Tongue (tissue), 1 donor: ENCODE measurements at regions not wholly inside any gene's neighbourhood (a gene's known extent, or its start where the extent isn't known, plus 50 kb on each side); places are given as distances from the start of the nearest gene placed in this dataset.
"Not testable (repeated sequence)": the region's sequence is repeated elsewhere in the genome, so short reads cannot be mapped to it uniquely, and the experiment has no call there.

ENCODE experiments used
- DNase-seq: peaks from one replicate; pipeline ENCODE4 v3.0.0-alpha.2; 2015

- peak; percentile 67 for DNase-seq
Observed at GRCh38 chr6:6412700-6413099, 92.2 kb upstream of the F13A1 start.

DNA sequence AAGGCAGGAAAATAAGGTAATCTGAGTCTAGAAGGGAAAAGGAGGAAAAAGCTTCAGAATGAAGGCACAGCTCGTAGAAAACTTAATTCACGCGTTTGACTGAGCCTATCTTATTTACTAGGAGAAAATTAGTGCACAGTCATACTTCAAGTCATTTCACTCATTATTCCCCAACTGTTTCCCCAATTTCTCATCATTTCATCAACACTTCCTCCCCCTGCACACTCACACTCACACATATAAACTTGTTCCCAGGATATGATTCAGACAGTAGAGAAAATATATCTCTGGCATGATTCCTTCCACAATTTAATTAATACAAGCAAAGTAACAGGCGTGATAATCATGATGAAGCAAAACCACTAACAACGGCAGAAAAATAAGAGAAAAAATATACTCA is 94.5 kb upstream of the F13A1 start:
- no peak for DNase-seq

- DNase-seq: no peak
Observed at GRCh38 chr6:6417475-6417874, 97.0 kb upstream of the F13A1 start.

GRCh38 chr6:6418421-6418820 is 98.0 kb upstream of the F13A1 start:
- no peak for DNase-seq

GRCh38 chr6:6420107-6420506 is 99.6 kb upstream of the F13A1 start:
- peak; percentile 59 for DNase-seq

- no peak for DNase-seq
Observed at GRCh38 chr6:6434151-6434550, 113.7 kb upstream of the F13A1 start.

DNA sequence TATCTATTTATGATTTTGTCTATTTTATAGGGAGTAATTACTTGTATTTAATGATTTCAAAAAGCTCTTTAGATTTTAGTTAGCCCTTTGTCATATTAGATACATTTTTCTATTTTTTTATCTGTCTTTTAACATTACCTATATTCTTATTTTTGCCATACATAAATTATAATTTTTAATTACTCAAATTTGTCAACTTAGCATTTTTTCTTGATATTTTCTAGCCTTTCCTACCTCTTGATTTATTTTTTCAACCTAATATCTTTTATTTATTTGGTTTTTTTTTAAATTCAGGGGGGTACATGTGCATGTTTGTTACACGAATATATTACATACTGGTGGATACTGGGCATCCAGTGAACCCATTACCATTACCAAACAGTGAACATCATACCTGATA is 114.3 kb upstream of the F13A1 start:
- no peak for DNase-seq

GRCh38 chr6:6436366-6436765 is 115.9 kb upstream of the F13A1 start:
- DNase-seq: no peak

GRCh38 chr6:6436946-6437345 is 116.5 kb upstream of the F13A1 start:
- peak; percentile 16 for DNase-seq

DNA sequence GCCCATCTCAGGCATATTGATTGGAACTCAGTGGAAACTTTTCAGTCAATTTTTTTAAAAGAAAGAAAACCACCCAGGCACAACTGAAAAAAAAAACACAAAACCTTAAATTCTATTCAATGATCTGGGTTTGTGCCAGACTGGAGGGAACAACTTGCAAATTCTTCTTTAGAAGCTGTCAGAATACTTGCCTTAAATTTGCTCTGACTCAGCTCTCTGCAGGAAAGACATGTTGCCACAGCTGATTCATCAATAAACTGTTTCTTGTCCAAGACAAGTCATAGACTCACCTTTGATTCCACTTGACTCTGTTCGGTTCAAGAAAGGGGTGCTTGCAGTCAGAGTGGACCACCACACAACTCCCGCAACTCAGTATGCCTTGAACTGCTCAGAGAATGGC is 117.8 kb upstream of the F13A1 start:
- no peak for DNase-seq

- DNase-seq: no peak
Observed at GRCh38 chr6:6439778-6440177, 119.3 kb upstream of the F13A1 start.

DNA sequence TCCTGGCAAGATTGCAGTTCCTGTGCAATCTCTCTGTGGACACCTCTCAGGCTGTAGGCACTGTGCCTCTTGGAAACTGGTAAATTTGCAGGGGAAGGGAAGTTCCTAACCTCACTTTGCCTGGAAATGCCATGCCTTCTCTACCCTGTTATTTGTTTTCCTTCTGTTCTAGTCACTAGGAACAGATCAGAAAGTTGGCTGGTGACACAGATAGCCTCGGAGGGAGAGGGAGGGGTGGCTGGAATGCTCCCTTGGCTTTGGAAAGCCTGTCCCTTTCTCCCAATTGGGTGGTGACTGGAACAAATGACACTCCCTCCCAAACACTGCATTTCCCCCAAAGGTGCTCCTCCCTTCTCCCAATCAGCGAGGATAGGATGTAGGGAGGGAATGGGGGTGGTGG is 131.5 kb upstream of the F13A1 start:
- DNase-seq: no peak

GRCh38 chr6:6453186-6453585 is 132.7 kb upstream of the F13A1 start:
- DNase-seq: no peak

DNA sequence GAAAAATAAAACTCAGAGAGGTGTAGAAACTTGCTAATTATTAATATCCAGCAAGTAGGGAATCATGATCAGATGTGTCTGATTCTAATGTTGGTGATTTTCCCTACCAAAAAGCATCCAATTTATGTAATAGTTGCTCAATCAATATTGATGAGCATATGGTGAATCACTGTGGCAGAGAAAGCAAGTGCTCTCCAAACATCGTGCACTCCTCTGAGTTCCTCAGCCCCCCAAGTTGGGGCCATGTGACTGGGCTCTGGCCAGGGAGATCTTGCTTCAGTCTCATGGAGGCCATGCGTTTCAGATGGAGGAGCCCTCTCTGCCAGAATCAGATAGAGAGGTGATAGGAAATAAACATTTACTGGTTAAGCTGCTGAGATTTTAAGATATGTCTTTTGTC is 133.2 kb upstream of the LY86 start:
- no peak for DNase-seq

DNA sequence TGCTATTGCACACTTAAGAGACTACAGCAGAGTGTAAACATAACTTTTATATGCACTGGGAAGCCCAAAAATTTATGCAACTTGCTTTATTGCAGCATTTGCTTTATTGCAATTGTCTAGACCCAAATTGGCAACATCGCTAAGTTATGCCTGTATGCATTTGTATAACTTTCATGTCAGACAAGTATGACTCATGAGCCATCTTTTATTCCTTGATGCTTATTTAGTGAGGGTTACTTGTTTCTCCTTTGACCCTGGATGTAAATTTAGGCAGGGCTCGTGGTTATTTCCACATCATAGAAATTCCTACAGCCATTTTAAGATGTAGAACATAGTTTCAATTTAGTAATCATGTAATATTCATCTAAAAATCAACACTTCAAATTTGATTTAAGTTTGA is 130.3 kb upstream of the LY86 start:
- DNase-seq: no peak

DNA sequence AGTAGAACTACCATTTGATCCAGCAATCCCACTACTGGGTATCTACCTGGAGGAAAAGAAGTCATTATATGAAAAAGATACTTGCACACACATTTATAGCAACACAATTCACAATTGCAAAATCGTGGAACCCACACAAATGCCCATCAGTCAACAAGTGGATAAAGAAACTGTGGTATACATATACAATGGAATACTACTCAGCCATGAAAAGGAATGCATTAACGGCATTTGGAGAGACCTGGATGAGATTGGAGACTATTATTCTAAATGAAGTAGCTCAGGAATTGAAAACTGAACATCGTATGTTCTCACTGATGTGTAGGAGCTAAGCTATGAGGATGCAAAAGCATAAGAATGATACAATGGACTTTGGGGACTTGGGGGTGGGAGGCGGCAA is 128.6 kb upstream of the LY86 start:
- not testable (repeated sequence) for DNase-seq

DNA sequence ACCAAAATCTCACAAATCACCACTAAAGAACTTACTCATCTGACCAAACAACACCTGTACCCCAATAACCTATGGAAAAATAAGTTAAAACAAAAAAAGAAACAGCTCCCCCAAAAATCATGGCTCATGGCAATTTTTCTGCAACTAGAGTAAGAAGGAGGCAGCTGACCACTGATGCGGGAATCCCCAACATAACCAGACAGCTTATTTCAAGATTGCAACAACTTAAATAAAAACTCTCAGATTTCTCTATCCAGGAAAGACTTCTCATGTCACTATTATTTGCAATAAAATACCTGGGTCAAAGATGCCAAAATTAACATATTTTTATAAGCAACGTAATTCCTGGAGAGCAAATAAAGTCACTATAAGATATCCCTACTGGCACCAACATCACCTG is 128.1 kb upstream of the LY86 start:
- DNase-seq: no peak

DNA sequence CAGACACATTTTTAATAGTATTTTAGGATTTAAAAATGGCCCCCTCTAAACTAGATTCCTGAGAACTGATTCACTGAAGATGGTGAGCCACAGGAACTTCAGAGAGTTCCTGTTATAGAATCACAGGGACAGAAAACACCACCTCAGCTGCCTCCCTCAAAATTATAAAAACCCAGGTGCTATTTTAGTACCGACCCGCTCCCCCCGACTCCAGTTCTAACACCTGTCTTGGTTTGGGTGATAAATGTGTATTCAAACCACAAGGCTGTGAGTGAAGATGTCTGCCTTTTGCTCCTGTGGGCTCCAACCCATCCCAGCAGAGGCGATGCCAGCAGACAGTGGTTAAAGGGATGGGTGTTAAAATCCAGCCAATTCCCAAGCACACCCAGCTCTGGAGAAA is 127.4 kb upstream of the LY86 start:
- DNase-seq: no peak

- DNase-seq: no peak
Observed at GRCh38 chr6:6466967-6467761, 121.4 kb upstream of the LY86 start.

GRCh38 chr6:6469074-6469473 is 119.4 kb upstream of the LY86 start:
- DNase-seq: no peak

GRCh38 chr6:6470123-6470522 is 118.4 kb upstream of the LY86 start:
- no peak for DNase-seq

DNA sequence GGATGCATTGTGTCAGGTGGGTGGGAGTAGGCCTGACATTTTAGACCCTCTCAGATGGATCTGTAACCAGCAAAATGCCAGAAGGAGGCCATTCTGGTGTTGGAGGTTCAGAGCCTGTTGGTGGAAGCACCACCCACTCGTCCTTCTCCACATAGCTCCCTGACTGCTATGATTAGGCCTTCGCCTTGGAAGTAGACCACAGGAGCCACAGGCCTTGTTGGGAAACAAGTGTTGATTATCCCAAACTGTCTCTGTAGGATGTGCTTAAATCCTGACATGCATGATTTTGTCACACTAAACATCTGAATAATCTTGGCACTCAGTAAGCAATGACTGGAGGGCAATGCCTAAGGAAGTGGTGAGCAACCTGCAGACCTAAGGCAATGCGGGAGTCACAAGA is 117.2 kb upstream of the LY86 start:
- DNase-seq: no peak

DNA sequence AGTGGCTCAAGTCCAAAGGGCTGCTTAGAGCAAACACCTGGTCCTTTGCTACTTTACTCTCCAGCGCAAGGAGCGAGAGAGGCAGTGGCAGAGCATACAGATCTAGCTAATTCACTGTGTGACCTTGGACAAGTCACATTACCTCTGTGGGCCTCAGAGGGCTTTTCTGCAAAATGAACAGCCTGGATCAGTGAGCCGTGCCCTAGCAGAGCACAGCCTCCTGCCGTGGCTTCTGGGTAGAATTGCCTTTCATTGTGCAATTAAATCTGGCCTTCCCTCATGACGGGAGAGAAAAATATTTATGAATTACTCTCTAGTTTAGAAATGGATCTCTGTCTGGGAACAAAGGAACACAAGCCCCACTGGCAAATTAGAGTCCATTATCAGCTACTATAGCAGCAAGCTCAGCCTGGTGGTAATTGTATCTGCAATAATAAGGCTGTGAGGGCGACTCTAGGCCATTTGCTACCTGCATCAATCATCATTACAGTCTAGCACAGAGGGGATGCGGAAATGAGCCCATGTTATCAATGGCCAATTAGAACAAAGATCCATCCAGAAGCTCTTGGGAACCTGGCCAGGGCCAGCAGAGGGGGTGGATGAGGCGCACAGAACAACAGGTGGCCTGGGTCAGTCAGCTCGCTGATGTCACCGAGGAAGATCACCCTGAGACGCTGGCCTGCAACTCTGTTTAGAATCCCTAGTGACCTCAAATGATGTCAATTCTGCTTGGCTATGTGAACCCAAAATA is 114.2 kb upstream of the LY86 start:
- DNase-seq: peak; percentile 79

GRCh38 chr6:6479785-6480184 is 108.7 kb upstream of the LY86 start:
- no peak for DNase-seq
